ENCODE measurements at regions not wholly inside any gene's neighbourhood (a gene's known extent, or its start where the extent isn't known, plus 50 kb on each side); places are given as distances from the start of the nearest gene placed in this dataset.

- Histone ChIP-seq H3K4me3 (ENCODE audit: extremely low read depth, insufficient read depth, low read length, poor library complexity, severe bottlenecking) (no peak overlapping the region), H3K27ac (ENCODE audit: low read depth, low read length, severe bottlenecking) (no peak overlapping the region), H3K9me3 (ENCODE audit: control insufficient read depth, low read length) (no peaks in the 10 kb centered on the region), H3K36me3 (ENCODE audit: control insufficient read depth, insufficient read depth, low read length) (no peaks in the 10 kb centered on the region), H3K4me1 (ENCODE audit: control insufficient read depth, insufficient read depth, low read length, poor library complexity, severe bottlenecking) (peaks cover 6% of the 10 kb centered on the region)
- WGBS, 2 experiments (ENCODE audit: insufficient coverage in 2 of 2) = 67% methylated on average over 1 of the region's 1 CpG; no CpG with 5 or more reads in 1 of the 2 experiments
Measured at GRCh38 chr6:84462698-84463097, 235.3 kb upstream of the CEP162 start.

- Histone ChIP-seq H3K27ac (ENCODE audit: low read depth, low read length, severe bottlenecking) (no peak overlapping the region), H3K9me3 (ENCODE audit: control insufficient read depth, low read length) (no peaks in the 10 kb centered on the region), H3K4me3 (ENCODE audit: extremely low read depth, insufficient read depth, low read length, poor library complexity, severe bottlenecking) (no peak overlapping the region), H3K36me3 (ENCODE audit: control insufficient read depth, insufficient read depth, low read length) (no peaks in the 10 kb centered on the region), H3K4me1 (ENCODE audit: control insufficient read depth, insufficient read depth, low read length, poor library complexity, severe bottlenecking) (peaks cover 3% of the 10 kb centered on the region)
- WGBS, 2 experiments (ENCODE audit: insufficient coverage in 2 of 2) = 83% methylated on average over 2 of the region's 4 CpGs; no CpG with 5 or more reads in 1 of the 2 experiments
Measured at GRCh38 chr6:84461461-84461860, 234.0 kb upstream of the CEP162 start.

- H3K27ac ChIP-seq (ENCODE audit: low read depth, low read length, severe bottlenecking) = no peak overlapping the region
- H3K4me1 ChIP-seq (ENCODE audit: control insufficient read depth, insufficient read depth, low read length, poor library complexity, severe bottlenecking) = no peaks in the 10 kb centered on the region
- H3K36me3 ChIP-seq (ENCODE audit: control insufficient read depth, insufficient read depth, low read length) = no peaks in the 10 kb centered on the region
- no peak overlapping the region for H3K4me3 ChIP-seq (ENCODE audit: extremely low read depth, insufficient read depth, low read length, poor library complexity, severe bottlenecking)
- H3K9me3 ChIP-seq (ENCODE audit: control insufficient read depth, low read length) = no peaks in the 10 kb centered on the region
Measured at GRCh38 chr6:84460491-84460890, 233.0 kb upstream of the CEP162 start.

- H3K4me3 ChIP-seq (ENCODE audit: extremely low read depth, insufficient read depth, low read length, poor library complexity, severe bottlenecking) = no peak overlapping the region
- 100% methylated on average over 1 of the region's 3 CpGs for WGBS, 2 experiments (ENCODE audit: insufficient coverage in 2 of 2)
- H3K4me1 ChIP-seq (ENCODE audit: control insufficient read depth, insufficient read depth, low read length, poor library complexity, severe bottlenecking) = no peaks in the 10 kb centered on the region
- H3K9me3 ChIP-seq (ENCODE audit: control insufficient read depth, low read length) = no peaks in the 10 kb centered on the region
- H3K27ac ChIP-seq (ENCODE audit: low read depth, low read length, severe bottlenecking) = no peak overlapping the region
- H3K36me3 ChIP-seq (ENCODE audit: control insufficient read depth, insufficient read depth, low read length) = no peaks in the 10 kb centered on the region
Measured at GRCh38 chr6:84459401-84459800, 232.0 kb upstream of the CEP162 start.

- no peak overlapping the region for H3K27ac ChIP-seq (ENCODE audit: low read depth, low read length, severe bottlenecking)
- WGBS, 2 experiments (ENCODE audit: insufficient coverage in 2 of 2) = no CpG with 5 or more reads among the region's 3 CpGs
- no peaks in the 10 kb centered on the region for H3K36me3 ChIP-seq (ENCODE audit: control insufficient read depth, insufficient read depth, low read length)
- H3K4me1 ChIP-seq (ENCODE audit: control insufficient read depth, insufficient read depth, low read length, poor library complexity, severe bottlenecking) = no peaks in the 10 kb centered on the region
- H3K9me3 ChIP-seq (ENCODE audit: control insufficient read depth, low read length) = no peaks in the 10 kb centered on the region
- H3K4me3 ChIP-seq (ENCODE audit: extremely low read depth, insufficient read depth, low read length, poor library complexity, severe bottlenecking) = no peak overlapping the region
Measured at GRCh38 chr6:84458271-84458670, 230.8 kb upstream of the CEP162 start.

GRCh38 chr6:84457276-84457675, 229.8 kb upstream of the CEP162 start:
- 14 to 67% methylated on average over 1 of the region's 3 CpGs for WGBS, 2 experiments (ENCODE audit: insufficient coverage in 2 of 2)
- Histone ChIP-seq H3K4me3 (ENCODE audit: extremely low read depth, insufficient read depth, low read length, poor library complexity, severe bottlenecking) (no peak overlapping the region), H3K27ac (ENCODE audit: low read depth, low read length, severe bottlenecking) (no peak overlapping the region)

GRCh38 chr6:84456803-84457202, 229.4 kb upstream of the CEP162 start:
- no peaks in the 10 kb centered on the region for H3K4me1 ChIP-seq (ENCODE audit: control insufficient read depth, insufficient read depth, low read length, poor library complexity, severe bottlenecking)
- H3K9me3 ChIP-seq (ENCODE audit: control insufficient read depth, low read length) = no peaks in the 10 kb centered on the region
- no CpG with 5 or more reads among the region's 4 CpGs for WGBS, 2 experiments (ENCODE audit: insufficient coverage in 2 of 2)
- no peak overlapping the region for H3K4me3 ChIP-seq (ENCODE audit: extremely low read depth, insufficient read depth, low read length, poor library complexity, severe bottlenecking)
- no peak overlapping the region for H3K27ac ChIP-seq (ENCODE audit: low read depth, low read length, severe bottlenecking)
- H3K36me3 ChIP-seq (ENCODE audit: control insufficient read depth, insufficient read depth, low read length) = no peaks in the 10 kb centered on the region

More at GRCh38 chr6:84457276-84457675, 229.8 kb upstream of the CEP162 start:
- no peaks in the 10 kb centered on the region for H3K9me3 ChIP-seq (ENCODE audit: control insufficient read depth, low read length)
- H3K36me3 ChIP-seq (ENCODE audit: control insufficient read depth, insufficient read depth, low read length) = no peaks in the 10 kb centered on the region
- no peaks in the 10 kb centered on the region for H3K4me1 ChIP-seq (ENCODE audit: control insufficient read depth, insufficient read depth, low read length, poor library complexity, severe bottlenecking)

- Histone ChIP-seq H3K36me3 (ENCODE audit: control insufficient read depth, insufficient read depth, low read length) (no peaks in the 10 kb centered on the region), H3K4me3 (ENCODE audit: extremely low read depth, insufficient read depth, low read length, poor library complexity, severe bottlenecking) (no peak overlapping the region), H3K27ac (ENCODE audit: low read depth, low read length, severe bottlenecking) (no peak overlapping the region), H3K4me1 (ENCODE audit: control insufficient read depth, insufficient read depth, low read length, poor library complexity, severe bottlenecking) (no peaks in the 10 kb centered on the region), H3K9me3 (ENCODE audit: control insufficient read depth, low read length) (no peaks in the 10 kb centered on the region)
- 80 to 86% methylated on average over 1 to 2 of the region's 3 CpGs for WGBS, 2 experiments (ENCODE audit: insufficient coverage in 2 of 2)
Measured at GRCh38 chr6:84455511-84456029, 228.1 kb upstream of the CEP162 start.

- Histone ChIP-seq H3K9me3 (ENCODE audit: control insufficient read depth, low read length) (no peaks in the 10 kb centered on the region), H3K4me1 (ENCODE audit: control insufficient read depth, insufficient read depth, low read length, poor library complexity, severe bottlenecking) (peaks cover 3% of the 10 kb centered on the region), H3K27ac (ENCODE audit: low read depth, low read length, severe bottlenecking) (no peak overlapping the region), H3K4me3 (ENCODE audit: extremely low read depth, insufficient read depth, low read length, poor library complexity, severe bottlenecking) (no peak overlapping the region), H3K36me3 (ENCODE audit: control insufficient read depth, insufficient read depth, low read length) (no peaks in the 10 kb centered on the region)
Measured at GRCh38 chr6:84453499-84453898, 226.1 kb upstream of the CEP162 start.

GRCh38 chr6:84450018-84450417, 222.6 kb upstream of the CEP162 start:
- Histone ChIP-seq H3K4me3 (ENCODE audit: extremely low read depth, insufficient read depth, low read length, poor library complexity, severe bottlenecking) (no peak overlapping the region), H3K9me3 (ENCODE audit: control insufficient read depth, low read length) (no peaks in the 10 kb centered on the region), H3K27ac (ENCODE audit: low read depth, low read length, severe bottlenecking) (no peak overlapping the region), H3K36me3 (ENCODE audit: control insufficient read depth, insufficient read depth, low read length) (no peaks in the 10 kb centered on the region), H3K4me1 (ENCODE audit: control insufficient read depth, insufficient read depth, low read length, poor library complexity, severe bottlenecking) (peaks cover 3% of the 10 kb centered on the region)
- 100% methylated on average over 1 of the region's 2 CpGs; no CpG with 5 or more reads in 1 of the 2 experiments for WGBS, 2 experiments (ENCODE audit: insufficient coverage in 2 of 2)

GRCh38 chr6:84449220-84449619, 221.8 kb upstream of the CEP162 start:
- Histone ChIP-seq H3K4me3 (ENCODE audit: extremely low read depth, insufficient read depth, low read length, poor library complexity, severe bottlenecking) (no peak overlapping the region), H3K9me3 (ENCODE audit: control insufficient read depth, low read length) (no peaks in the 10 kb centered on the region), H3K4me1 (ENCODE audit: control insufficient read depth, insufficient read depth, low read length, poor library complexity, severe bottlenecking) (peaks cover 3% of the 10 kb centered on the region), H3K36me3 (ENCODE audit: control insufficient read depth, insufficient read depth, low read length) (no peaks in the 10 kb centered on the region), H3K27ac (ENCODE audit: low read depth, low read length, severe bottlenecking) (no peak overlapping the region)
- WGBS, 2 experiments (ENCODE audit: insufficient coverage in 2 of 2) = 91 to 93% methylated on average over 3 of the region's 6 CpGs

Data from mesodermal cell (in vitro differentiated cells).